SK-N-SH (cell line): ENCODE measurements at regions not wholly inside any gene's neighbourhood (a gene's known extent, or its start where the extent isn't known, plus 50 kb on each side); places are given as distances from the start of the nearest gene placed in this dataset.
"Not testable (repeated sequence)": the region's sequence is repeated elsewhere in the genome, so short reads cannot be mapped to it uniquely, and the experiment has no call there.

ENCODE experiments used
- CTCF ChIA-PET: fragments of 300-600, 350-600 bp; formaldehyde crosslinking; extraction: SDS; loops from one replicate; lab custom pipeline; 2021; lab: Yijun Ruan, JAX
- POLR2A ChIA-PET: fragments of 350-600 bp; sonication (Branson Sonifier 250); formaldehyde crosslinking; extraction: SDS; loops from one replicate; lab custom pipeline; 2020; ENCODE audit warnings: antibody characterized with exemption, inconsistent platforms; lab: Yijun Ruan, JAX
- DNase-seq: peaks from one replicate; pipeline ENCODE4 v3.0.0; 2012
- H2AFZ ChIP-seq: fragments of 200-600 bp; sonication (generic); 2 replicates; pipeline ENCODE4 v1.8.1; 2016; ENCODE audit warnings: antibody characterized with exemption, mild to moderate bottlenecking, low read depth
- H3F3A ChIP-seq: fragments of 200-600 bp; sonication (generic); replicated peaks from 2 replicates; pipeline ENCODE3; 2016; ENCODE audit warnings: antibody characterized with exemption, mild to moderate bottlenecking; ENCODE audit not compliant: insufficient read depth
- H3K27ac ChIP-seq, 2 experiments: fragments of 200-500 bp in 1 of 2; fragments of 200-600 bp in 1 of 2; sonication (Bioruptor generic) in 1 of 2; sonication (generic), shearing (Covaris generic) in 1 of 2; 2 replicates each; pipeline versions ENCODE4 v1.5.1 to v1.6.1; 2014 to 2016; ENCODE audit warnings: low read depth in 2 of 2, inconsistent platforms in 1 of 2, low read length in 1 of 2, mild to moderate bottlenecking in 1 of 2, mixed read lengths in 1 of 2
- H3K27me3 ChIP-seq: fragments of 200-600 bp; sonication (generic), shearing (Covaris generic); 2 replicates; pipeline ENCODE4 v1.6.1; 2016; ENCODE audit warnings: mixed run types; ENCODE audit not compliant: insufficient read depth
- H3K36me3 ChIP-seq, 2 experiments: fragments of 200-500 bp in 1 of 2; fragments of 200-600 bp in 1 of 2; sonication (Bioruptor generic) in 1 of 2; sonication (generic) in 1 of 2; replicated peaks in 1 of 2; 2 replicates each; pipeline versions ENCODE3 to v1.5.1; 2014 to 2016; ENCODE audit warnings: low read length in 1 of 2, mild to moderate bottlenecking in 1 of 2; ENCODE audit not compliant: insufficient read depth in 2 of 2, control insufficient read depth in 1 of 2
- H3K4me1 ChIP-seq, 2 experiments: fragments of 200-500 bp in 1 of 2; fragments of 200-600 bp in 1 of 2; sonication (Bioruptor generic) in 1 of 2; sonication (generic), shearing (Covaris generic) in 1 of 2; 2 replicates each; pipeline versions ENCODE4 v1.5.1 to v1.6.1; 2014 to 2016; ENCODE audit warnings: low read depth in 1 of 2, low read length in 1 of 2, mixed run types in 1 of 2; ENCODE audit not compliant: insufficient read depth in 2 of 2, control insufficient read depth in 1 of 2
- H3K4me2 ChIP-seq: fragments of 200-600 bp; sonication (generic), shearing (Covaris generic); 2 replicates; pipeline ENCODE4 v1.6.1; 2017; ENCODE audit warnings: mixed run types
- H3K4me3 ChIP-seq, 2 experiments: fragments of 200-500 bp in 1 of 2; fragments of 200-600 bp in 1 of 2; sonication (Bioruptor generic) in 1 of 2; sonication (generic), shearing (Covaris generic) in 1 of 2; 2 replicates each; pipeline versions ENCODE4 v1.5.1 to v1.8.1; 2014 to 2016; ENCODE audit warnings: low read depth in 2 of 2, inconsistent platforms in 1 of 2, low read length in 1 of 2, mild to moderate bottlenecking in 1 of 2, mixed read lengths in 1 of 2, moderate library complexity in 1 of 2
- H3K79me2 ChIP-seq: fragments of 200-600 bp; sonication (generic); 2 replicates; pipeline ENCODE4 v1.8.1; 2017; ENCODE audit warnings: mild to moderate bottlenecking; ENCODE audit not compliant: insufficient read depth
- H3K9ac ChIP-seq: fragments of 200-600 bp; sonication (generic); 2 replicates; pipeline ENCODE4 v1.6.1; 2017; ENCODE audit warnings: mixed run types
- H3K9me2 ChIP-seq: fragments of 200-600 bp; sonication (generic); 2 replicates; pipeline ENCODE4 v1.6.1; 2017; ENCODE audit warnings: mixed run types
- H3K9me3 ChIP-seq: fragments of 200-600 bp; sonication (generic); 2 replicates; pipeline ENCODE4 v1.6.1; 2017; ENCODE audit warnings: mixed run types, mild to moderate bottlenecking, moderate library complexity
- H4K20me1 ChIP-seq: fragments of 200-600 bp; sonication (generic); 2 replicates; pipeline ENCODE4 v1.6.1; 2017; ENCODE audit warnings: mild to moderate bottlenecking, mixed run types; ENCODE audit not compliant: insufficient read depth
- EP300 ChIP-seq, 2 experiments: IDR thresholded peaks; 2 replicates each; pipeline versions ENCODE4 v1.4.0 to v1.6.1; 2012; ENCODE audit warnings: borderline replicate concordance in 1 of 2, low read depth in 1 of 2, low read length in 1 of 2
- EZH2phosphoT487 ChIP-seq: fragments of 200-600 bp; sonication (generic); IDR thresholded peaks from 2 replicates; pipeline ENCODE4 v1.6.1; 2017; ENCODE audit warnings: low read depth, mixed run types, mild to moderate bottlenecking, antibody characterized with exemption, moderate library complexity, borderline replicate concordance
- GATA2 ChIP-seq: sonication (generic); formaldehyde crosslinking; IDR thresholded peaks from 2 replicates; pipeline ENCODE4 v1.5.0; 2020; ENCODE audit warnings: mild to moderate bottlenecking, missing genetic modification reagents
- IRF3 ChIP-seq: fragments of 150-350 bp; IDR thresholded peaks from 2 replicates; pipeline ENCODE4 v1.6.1; 2016; ENCODE audit warnings: mild to moderate bottlenecking, low read depth, low read length
- JUND ChIP-seq: IDR thresholded peaks from 2 replicates; pipeline ENCODE4 v1.4.0; 2012
- NFIC ChIP-seq: IDR thresholded peaks from 2 replicates; pipeline ENCODE4 v1.4.0; 2012; ENCODE audit warnings: borderline replicate concordance
- RXRA ChIP-seq: IDR thresholded peaks from 2 replicates; pipeline ENCODE4 v1.4.0; 2012; ENCODE audit warnings: low read depth, mild to moderate bottlenecking, borderline replicate concordance
- ZBTB33 ChIP-seq: IDR thresholded peaks from 2 replicates; pipeline ENCODE4 v1.4.0; 2012; ENCODE audit warnings: low read depth, borderline replicate concordance
- WGBS: methylation state at CpG from one replicate; pipeline ENCODE4 v1.1.6; 2017; ENCODE audit warnings: low lambda C conversion rate; 5-methylcytosine and 5-hydroxymethylcytosine counted together

GRCh38 chr6:67952121-67952520 lies 683.0 kb upstream of the ADGRB3 start (continued):
- TF ChIP-seq ZBTB33 (no peak), NFIC (no peak), EZH2phosphoT487 (no peak), IRF3 (no peak), RXRA (no peak)

GRCh38 chr6:67947762-67948161 lies 687.3 kb upstream of the ADGRB3 start:
- H3F3A ChIP-seq, H4K20me1 ChIP-seq, H3K9me3 ChIP-seq, H3K4me1 ChIP-seq, H3K4me2 ChIP-seq, DNase-seq, H3K9me2 ChIP-seq, POLR2A ChIA-PET, H3K27ac ChIP-seq, H3K9ac ChIP-seq, H3K4me3 ChIP-seq, H3K27me3 ChIP-seq, H3K36me3 ChIP-seq, CTCF ChIA-PET, H2AFZ ChIP-seq, H3K79me2 ChIP-seq: not testable (repeated sequence)
- 65% methylated on average over 1 of the region's 1 CpG for WGBS

- Histone ChIP-seq H3K27me3 (no peaks in the 10 kb centered on the region), H3K4me2 (no peak overlapping the region), H3K4me3 (no peak overlapping the region), H3K79me2 (no peaks in the 10 kb centered on the region), H2AFZ (no peak overlapping the region), H3K27ac (no peak overlapping the region), H3K9me2 (no peaks in the 10 kb centered on the region), H3K36me3 (no peaks in the 10 kb centered on the region), H3F3A (no peaks in the 10 kb centered on the region), H4K20me1 (no peaks in the 10 kb centered on the region), H3K9ac (no peak overlapping the region), H3K9me3 (no peaks in the 10 kb centered on the region), H3K4me1 (no peaks in the 10 kb centered on the region)
- WGBS: 52% methylated on average over 2 of the region's 2 CpGs
- POLR2A ChIA-PET: no interaction called here
- CTCF ChIA-PET: no interaction called here
- no peak for DNase-seq
- TF ChIP-seq ZBTB33 (no peak), EZH2phosphoT487 (no peak), GATA2 (CRISPR knock-in tag) (no peak), EP300 (IDR thresholded peaks at IDR 0.05; ENCODE audit: borderline replicate concordance in 1 of 2, low read depth in 1 of 2, low read length in 1 of 2) (no peak), JUND (no peak)
Measured at GRCh38 chr6:67935976-67936477, 699.1 kb upstream of the ADGRB3 start.
